Activated B cell treated with CpG ODN at 0.5 μM for 24 hours (primary cell): ENCODE measurements at regions not wholly inside any gene's neighbourhood (a gene's known extent, or its start where the extent isn't known, plus 50 kb on each side); places are given as distances from the start of the nearest gene placed in this dataset.

Experiments used
- ATAC-seq: fragments of 200-7000 bp; cut with Tn5 transposase; one replicate; pipeline ENCODE4 v1.10.0; 2021; ENCODE audit warnings: low read depth, mild to moderate bottlenecking, moderate library complexity
- CTCF ChIA-PET: fragments of 350-600 bp; sonication (Branson Sonifier 250); formaldehyde crosslinking; loops from one replicate; lab custom pipeline; 2021; ENCODE audit warnings: antibody characterized with exemption; lab: Charles Lee
- POLR2A ChIA-PET: fragments of 350-600 bp; sonication (Branson Sonifier 250); formaldehyde crosslinking; loops from one replicate; lab custom pipeline; 2021; ENCODE audit warnings: antibody characterized with exemption; lab: Charles Lee
- DNase-seq: peaks from one replicate; pipeline ENCODE4 v3.0.0; 2022
- H3K27ac Mint-ChIP-seq: one replicate; pipeline ENCODE4 v1.8.0; 2020; ENCODE audit warnings: mixed read lengths
- H3K27me3 Mint-ChIP-seq: one replicate; pipeline ENCODE4 v1.8.0; 2021; ENCODE audit warnings: mixed read lengths
- H3K36me3 Mint-ChIP-seq: one replicate; pipeline ENCODE4 v1.8.0; 2021; ENCODE audit warnings: low read depth, mixed read lengths
- H3K4me1 Mint-ChIP-seq: one replicate; pipeline ENCODE4 v1.8.0; 2021; ENCODE audit warnings: mixed read lengths
- H3K4me3 Mint-ChIP-seq: one replicate; pipeline ENCODE4 v1.8.0; 2020; ENCODE audit warnings: mild to moderate bottlenecking, mixed read lengths
- H3K9me3 Mint-ChIP-seq: one replicate; pipeline ENCODE4 v1.8.0; 2020; ENCODE audit warnings: mixed read lengths
- intact Hi-C: fragments of 100-400 bp; cut with micrococcal nuclease; formaldehyde crosslinking; loops from one replicate; pipeline ENCODE4 v1.15.1; 2024
- TF ChIP-seq, protein P1 (sequence below): fragments of 200-600 bp; IDR thresholded peaks from one replicate; pipeline ENCODE4 v1.8.0; 2022; ENCODE audit warnings: antibody characterized with exemption, mild to moderate bottlenecking

DNA sequence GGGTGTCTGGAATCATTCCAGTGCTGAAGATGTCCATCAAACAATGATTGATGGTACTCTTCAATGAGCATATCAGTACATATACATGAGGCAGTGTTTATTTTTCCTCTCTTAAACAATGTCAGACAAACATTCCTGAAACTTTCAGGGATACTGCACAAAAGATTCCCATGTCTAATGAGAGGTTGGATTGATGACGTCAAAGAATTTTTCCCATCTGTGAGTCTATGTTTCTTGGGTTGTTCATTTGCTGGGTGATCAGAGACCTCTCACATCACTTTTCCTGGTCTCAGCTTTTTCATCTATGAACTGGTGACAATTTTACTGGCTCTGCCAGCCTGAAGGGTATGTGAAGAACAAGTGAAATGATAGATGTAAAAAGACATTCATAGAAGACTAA lies 325.5 kb downstream of the EN1 start:
- Mint-ChIP-seq H3K27me3 (no peaks in the 10 kb centered on the region), H3K4me3 (no peak overlapping the region), H3K4me1 (no peaks in the 10 kb centered on the region), H3K27ac (no peak overlapping the region), H3K36me3 (no peaks in the 10 kb centered on the region), H3K9me3 (peaks cover 5% of the 10 kb centered on the region)
- intact Hi-C loops, result no loop called here
- DNase-seq (no peak), ATAC-seq (no peak)
- POLR2A ChIA-PET, result no interaction called here
- TF ChIP-seq, protein P1, sequence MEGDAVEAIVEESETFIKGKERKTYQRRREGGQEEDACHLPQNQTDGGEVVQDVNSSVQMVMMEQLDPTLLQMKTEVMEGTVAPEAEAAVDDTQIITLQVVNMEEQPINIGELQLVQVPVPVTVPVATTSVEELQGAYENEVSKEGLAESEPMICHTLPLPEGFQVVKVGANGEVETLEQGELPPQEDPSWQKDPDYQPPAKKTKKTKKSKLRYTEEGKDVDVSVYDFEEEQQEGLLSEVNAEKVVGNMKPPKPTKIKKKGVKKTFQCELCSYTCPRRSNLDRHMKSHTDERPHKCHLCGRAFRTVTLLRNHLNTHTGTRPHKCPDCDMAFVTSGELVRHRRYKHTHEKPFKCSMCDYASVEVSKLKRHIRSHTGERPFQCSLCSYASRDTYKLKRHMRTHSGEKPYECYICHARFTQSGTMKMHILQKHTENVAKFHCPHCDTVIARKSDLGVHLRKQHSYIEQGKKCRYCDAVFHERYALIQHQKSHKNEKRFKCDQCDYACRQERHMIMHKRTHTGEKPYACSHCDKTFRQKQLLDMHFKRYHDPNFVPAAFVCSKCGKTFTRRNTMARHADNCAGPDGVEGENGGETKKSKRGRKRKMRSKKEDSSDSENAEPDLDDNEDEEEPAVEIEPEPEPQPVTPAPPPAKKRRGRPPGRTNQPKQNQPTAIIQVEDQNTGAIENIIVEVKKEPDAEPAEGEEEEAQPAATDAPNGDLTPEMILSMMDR, result no peak
- CTCF ChIA-PET, result no interaction called here

DNA sequence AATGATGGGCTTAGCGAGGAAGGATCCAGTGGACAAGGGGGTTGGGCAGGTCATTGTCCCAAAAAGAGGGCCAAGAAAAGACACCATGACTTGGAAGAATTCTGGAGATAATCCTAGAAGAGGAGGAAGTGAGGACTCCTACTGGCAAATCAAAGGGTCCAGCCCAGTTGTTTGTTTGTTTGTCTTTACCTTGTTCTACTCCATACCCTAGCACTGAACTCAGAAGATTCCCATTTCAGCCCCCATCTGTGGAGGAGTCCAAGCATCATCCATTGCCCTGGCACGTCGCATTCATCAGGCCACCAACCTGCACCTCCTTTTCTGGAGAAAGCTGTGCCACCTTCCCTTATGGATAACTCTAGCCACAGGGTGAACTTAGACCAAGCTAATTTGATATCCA lies 326.2 kb downstream of the EN1 start:
- CTCF ChIA-PET, result no interaction called here
- Mint-ChIP-seq H3K4me1 (no peaks in the 10 kb centered on the region), H3K9me3 (peaks cover 5% of the 10 kb centered on the region), H3K36me3 (no peaks in the 10 kb centered on the region), H3K4me3 (no peak overlapping the region), H3K27ac (no peak overlapping the region), H3K27me3 (no peaks in the 10 kb centered on the region)
- intact Hi-C loops, result no loop called here
- TF ChIP-seq, protein P1, result no peak
- POLR2A ChIA-PET, result no interaction called here
- DNase-seq (no peak), ATAC-seq (no peak)

DNA sequence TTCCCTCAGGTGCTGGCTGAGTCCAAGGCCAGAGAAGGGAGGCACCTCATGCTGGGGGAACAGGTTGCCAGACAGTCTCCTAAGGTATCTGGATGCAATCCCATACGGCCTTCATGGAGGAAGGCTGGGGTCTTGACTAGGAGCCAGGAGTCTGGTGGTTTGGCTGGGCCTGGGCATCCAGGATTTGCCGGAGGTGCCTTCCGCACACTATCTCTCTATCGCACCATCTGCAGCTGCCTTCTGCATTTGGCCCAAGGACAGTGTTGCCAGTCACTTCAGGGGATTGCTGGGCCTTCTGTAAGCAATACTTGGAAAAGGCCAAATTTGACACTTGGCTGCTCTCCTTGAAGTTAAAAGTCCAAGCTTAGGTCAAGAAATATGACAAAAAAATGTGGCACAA lies 327.2 kb downstream of the EN1 start:
- ATAC-seq (no peak), DNase-seq (no peak)
- Mint-ChIP-seq H3K36me3 (no peaks in the 10 kb centered on the region), H3K9me3 (peaks cover 5% of the 10 kb centered on the region), H3K4me1 (no peaks in the 10 kb centered on the region), H3K27ac (no peak overlapping the region), H3K27me3 (no peaks in the 10 kb centered on the region), H3K4me3 (no peak overlapping the region)
- CTCF ChIA-PET, result no interaction called here
- intact Hi-C loops, result no loop called here
- TF ChIP-seq, protein P1, result no peak
- POLR2A ChIA-PET, result no interaction called here

DNA sequence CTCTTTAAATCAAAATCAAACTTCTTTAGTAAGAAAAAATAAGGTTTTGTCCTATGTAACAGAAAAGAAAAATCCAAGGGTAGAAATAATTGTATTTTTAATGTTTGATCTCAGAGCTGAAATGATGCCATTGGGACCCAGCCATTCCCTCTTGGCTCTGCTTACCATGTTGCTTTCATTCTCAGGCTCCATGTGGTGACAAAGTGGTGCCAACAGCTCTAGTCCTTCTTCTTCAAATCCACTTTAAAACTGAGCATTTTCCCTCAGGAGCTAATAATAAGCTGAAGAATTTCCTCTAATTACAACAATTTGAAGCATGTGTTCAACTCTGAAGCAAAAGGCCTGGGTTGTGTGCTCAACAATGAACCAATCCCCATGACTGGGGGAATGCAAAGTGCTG lies 327.9 kb downstream of the EN1 start:
- TF ChIP-seq, protein P1, result no peak
- Mint-ChIP-seq H3K4me3 (no peak overlapping the region), H3K36me3 (no peaks in the 10 kb centered on the region), H3K27me3 (no peaks in the 10 kb centered on the region), H3K4me1 (no peaks in the 10 kb centered on the region), H3K9me3 (peaks cover 3% of the 10 kb centered on the region), H3K27ac (no peak overlapping the region)
- no peak for DNase-seq
- intact Hi-C loops, result no loop called here
- ATAC-seq, result no peak
- ChIA-PET POLR2A (no interaction called here), CTCF (no interaction called here)

DNA sequence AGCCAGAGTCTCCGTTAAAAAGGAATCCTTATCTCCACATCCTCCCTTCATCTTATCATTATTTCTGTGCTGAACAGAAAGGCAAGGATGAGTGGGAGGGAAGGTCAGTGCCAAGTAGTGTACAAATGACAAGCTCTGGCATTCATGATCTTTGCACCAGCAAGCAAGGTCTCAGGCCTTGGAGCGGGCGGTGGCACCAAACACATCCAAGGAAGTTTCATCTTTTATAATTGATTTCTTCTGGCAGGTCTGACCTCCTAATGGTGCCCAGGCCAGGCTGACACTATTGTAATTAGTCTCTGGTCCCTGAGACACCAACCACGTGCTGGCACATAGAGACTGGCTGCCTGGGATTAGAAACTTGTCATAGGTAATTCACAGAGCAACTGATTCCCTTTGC lies 336.6 kb downstream of the EN1 start:
- DNase-seq (no peak), ATAC-seq (no peak)
- POLR2A ChIA-PET, result no interaction called here
- Mint-ChIP-seq H3K4me3 (no peak overlapping the region), H3K36me3 (no peaks in the 10 kb centered on the region), H3K27me3 (no peaks in the 10 kb centered on the region), H3K9me3 (no peaks in the 10 kb centered on the region), H3K27ac (no peak overlapping the region), H3K4me1 (no peaks in the 10 kb centered on the region)
- TF ChIP-seq, protein P1, result no peak
- CTCF ChIA-PET, result no interaction called here
- intact Hi-C loops, result no loop called here
